Coronary artery (tissue), 2 donors: ENCODE measurements at regions not wholly inside any gene's neighbourhood (a gene's known extent, or its start where the extent isn't known, plus 50 kb on each side); places are given as distances from the start of the nearest gene placed in this dataset.
"Not testable (repeated sequence)": the region's sequence is repeated elsewhere in the genome, so short reads cannot be mapped to it uniquely, and the experiment has no call there.

ENCODE experiments used
- DNase-seq: peaks from one replicate; pipeline ENCODE4 v3.0.0-alpha.2; 2017; ENCODE audit warnings: low spot score
- H3K27ac ChIP-seq, 2 donors: fragments of 200-600 bp; sonication (generic); one replicate each; pipeline ENCODE4 v1.5.1; 2016 to 2019
- H3K4me3 ChIP-seq: fragments of 200-600 bp; sonication (generic); 2 replicates; pipeline ENCODE4 v1.5.1; 2016; ENCODE audit warnings: mild to moderate bottlenecking, moderate library complexity
- CTCF ChIP-seq: fragments of 200-600 bp; sonication (generic); IDR thresholded peaks from one replicate; pipeline ENCODE4 v1.5.1; 2019; ENCODE audit warnings: antibody characterized with exemption

DNA sequence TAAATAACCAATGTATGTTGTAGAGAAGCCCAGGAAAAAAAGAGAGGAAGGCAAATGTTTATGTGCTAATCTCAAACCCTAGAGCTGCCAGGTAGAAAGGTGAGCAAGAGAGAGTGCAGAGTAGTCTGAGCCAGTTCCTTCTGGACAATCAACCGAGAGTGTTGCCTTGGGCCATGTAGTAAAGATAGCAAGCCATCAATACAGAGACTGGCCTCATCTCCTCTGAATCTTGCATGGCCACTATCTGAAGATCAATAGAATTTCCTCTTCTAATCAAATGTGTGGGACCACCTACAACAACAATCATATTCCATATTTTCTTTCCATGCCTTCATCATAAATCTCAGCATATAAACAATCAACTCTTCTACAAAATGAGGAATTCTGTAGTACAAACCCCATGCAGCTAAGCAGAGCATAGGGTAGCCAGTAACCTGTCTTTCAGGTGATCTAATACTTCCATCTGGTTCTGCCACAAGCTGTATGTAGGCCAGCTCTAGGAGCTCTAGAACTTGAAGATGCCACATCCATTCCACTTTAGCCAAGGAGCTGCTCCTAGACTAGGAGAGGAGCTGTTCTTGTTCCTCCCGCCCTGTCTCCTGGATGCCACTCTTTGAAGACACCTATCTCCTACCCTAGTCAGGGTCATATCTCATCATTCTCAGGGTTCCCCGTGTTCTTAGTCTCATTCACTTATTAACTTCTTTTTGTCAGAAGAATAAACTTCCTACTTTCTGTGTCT is 75.8 kb upstream of the SLC38A4 start:
- H3K4me3 ChIP-seq, result no peak overlapping the region

DNA sequence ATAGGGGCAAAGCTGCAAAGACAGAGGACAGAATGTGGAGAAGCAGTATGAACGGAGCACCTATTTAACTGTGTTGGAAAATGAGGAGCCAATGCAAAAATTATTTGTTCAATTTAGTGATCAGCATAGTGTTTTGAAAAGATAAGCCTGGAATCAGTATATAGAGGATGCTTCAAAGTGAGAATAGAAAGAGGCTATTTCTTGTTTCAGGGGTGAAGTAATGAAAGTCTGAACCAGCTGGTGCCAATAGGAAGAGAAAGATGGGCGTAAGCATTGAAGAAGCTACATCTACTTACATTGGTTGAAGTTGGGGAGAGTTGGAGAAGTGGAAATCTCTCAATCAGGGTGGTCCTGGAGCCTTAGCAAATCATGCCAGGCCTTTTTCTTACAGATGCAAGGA is 77.3 kb upstream of the SLC38A4 start:
- no peak overlapping the region for H3K4me3 ChIP-seq
- no peak for DNase-seq
- no peak for TF ChIP-seq CTCF
- H3K27ac ChIP-seq, result no peak overlapping the region

More for the DNA sequence above, 75.8 kb upstream of the SLC38A4 start:
- DNase-seq, result no peak
- TF ChIP-seq CTCF, result no peak
- no peak overlapping the region for H3K27ac ChIP-seq

DNA sequence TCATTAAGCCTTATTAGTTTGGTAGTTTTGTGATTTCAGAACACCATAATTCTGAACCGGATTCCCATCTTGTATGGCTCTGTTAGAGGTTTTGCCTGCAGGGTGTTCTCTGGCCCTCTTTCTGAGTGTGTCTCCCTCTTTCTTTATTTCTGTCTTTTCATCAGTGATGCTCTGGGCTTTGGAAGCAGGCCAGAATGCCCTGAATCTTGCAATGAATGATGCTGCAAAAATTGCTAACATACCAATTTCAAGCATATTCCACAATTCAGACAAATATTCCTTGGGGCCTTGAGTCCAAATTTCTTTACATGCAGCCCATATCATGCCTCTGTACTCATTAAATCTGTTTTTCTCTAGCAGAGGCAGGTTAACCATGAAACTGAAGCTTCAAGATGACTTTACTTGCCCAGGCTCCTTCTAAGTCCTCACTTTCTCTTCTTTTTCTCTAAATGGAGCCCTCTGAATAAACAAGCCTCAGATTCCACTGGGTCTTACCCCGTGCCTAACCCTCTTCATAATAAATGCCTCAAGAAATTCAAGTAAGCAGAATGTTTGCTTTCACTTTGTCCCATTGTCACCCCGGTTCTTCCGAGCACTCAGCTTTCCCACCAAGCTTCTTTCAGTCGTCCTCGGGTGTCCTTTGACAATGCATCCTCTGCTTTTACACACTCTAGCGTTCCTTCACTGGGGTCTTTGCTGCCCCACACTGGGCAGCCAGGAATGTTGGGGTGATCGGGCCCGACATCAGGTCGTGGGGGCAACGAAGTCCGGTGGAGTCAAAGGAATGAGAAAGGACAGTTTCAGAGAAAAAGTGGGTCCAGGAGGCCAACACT is 78.8 kb upstream of the SLC38A4 start:
- no peak for DNase-seq
- no peak for TF ChIP-seq CTCF
- Histone ChIP-seq H3K4me3 (no peak overlapping the region), H3K27ac (no peak overlapping the region)

GRCh38 chr12:46905239-46905627 is 79.4 kb upstream of the SLC38A4 start:
- not testable (repeated sequence) for H3K27ac ChIP-seq, DNase-seq, H3K4me3 ChIP-seq

DNA sequence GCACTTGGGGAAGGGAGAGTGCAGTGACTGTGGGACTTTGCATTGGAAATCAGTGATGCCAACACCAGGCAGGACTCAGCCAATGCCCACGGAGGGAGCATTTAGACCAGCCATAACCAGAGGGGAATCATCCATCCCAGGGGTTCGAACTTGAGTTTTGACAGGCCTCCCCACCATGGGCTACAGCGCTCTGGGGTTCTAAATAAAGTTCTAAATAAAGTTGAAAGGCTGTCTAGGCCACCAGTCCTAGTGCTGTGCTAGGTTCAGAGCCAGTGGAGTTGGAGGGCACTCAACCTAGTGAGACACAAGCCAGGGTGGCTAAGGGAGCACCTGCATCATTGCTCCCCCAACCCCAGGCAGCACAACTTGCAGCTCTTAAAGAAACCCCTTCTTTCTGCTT is 82.0 kb upstream of the SLC38A4 start:
- no peak for TF ChIP-seq CTCF
- no peak for DNase-seq
- H3K4me3 ChIP-seq, result no peak overlapping the region
- no peak overlapping the region for H3K27ac ChIP-seq

DNA sequence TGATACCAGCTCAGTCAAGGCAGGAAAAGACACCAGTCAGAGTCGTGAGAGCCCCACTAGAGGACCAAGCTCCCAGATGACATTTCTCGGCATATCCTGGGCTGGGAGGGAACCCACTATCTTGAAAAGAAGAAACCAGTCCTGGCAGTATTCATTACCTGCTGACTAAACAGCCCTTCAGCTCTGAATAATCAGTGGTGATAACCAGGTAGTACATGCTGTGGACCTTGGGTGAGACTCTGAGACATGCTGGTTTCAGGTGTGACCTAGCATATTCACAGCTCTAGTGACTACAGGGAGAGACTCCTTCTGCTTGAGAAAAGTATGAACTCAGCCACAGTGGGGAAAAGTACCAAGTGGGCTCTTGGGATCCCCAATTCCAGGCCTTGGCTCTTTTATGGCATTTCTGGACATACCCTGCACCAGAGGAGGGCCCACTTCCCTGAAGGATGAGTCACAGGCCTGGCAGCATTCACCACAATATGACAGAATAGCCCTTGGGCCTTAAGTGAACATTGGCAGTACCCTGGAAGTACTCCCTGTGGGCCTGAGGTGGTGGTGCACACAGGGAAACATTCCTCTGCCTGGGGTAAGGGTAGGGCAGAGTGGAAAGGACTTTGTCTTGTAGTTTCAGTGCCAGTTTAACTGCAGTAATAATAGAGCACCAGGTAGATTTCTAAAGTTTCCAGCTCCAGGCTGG is 82.6 kb upstream of the SLC38A4 start:
- H3K27ac ChIP-seq, result no peak overlapping the region
- no peak for TF ChIP-seq CTCF

DNA sequence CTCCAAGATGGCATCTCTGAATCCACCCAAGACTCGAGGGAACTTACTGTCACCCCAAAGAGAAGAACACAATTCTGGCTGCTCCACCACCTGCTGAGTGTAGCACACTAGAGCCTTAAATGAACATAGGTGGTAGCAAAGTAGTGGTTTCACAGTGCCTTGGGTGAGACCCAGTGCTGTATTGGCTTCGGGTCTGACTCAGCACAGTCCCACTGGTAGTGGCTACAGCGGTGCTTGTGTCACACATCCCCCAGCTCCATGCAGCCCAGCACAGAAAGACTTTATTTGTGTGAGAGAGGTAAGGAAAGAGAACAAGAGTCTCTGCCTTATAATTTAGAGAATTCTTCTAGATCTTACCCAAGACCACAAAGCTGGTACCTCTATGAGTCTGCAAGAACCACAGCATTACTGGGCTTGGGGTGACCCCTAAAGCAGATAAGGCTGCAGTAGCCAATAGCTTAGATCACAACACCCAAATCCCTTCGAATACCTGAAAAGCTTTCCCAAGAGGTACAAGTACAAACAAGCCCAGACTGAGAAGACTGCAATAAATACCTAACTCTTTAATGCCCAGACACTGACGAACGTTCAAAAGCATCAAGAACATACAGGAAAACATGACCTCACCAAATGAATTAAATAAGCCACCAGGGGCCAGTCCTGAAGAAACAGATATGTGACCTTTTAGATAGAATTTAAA is 83.3 kb upstream of the SLC38A4 start:
- no peak for DNase-seq
- H3K4me3 ChIP-seq, result no peak overlapping the region
- no peak for TF ChIP-seq CTCF
- no peak overlapping the region for H3K27ac ChIP-seq

More for the DNA sequence above, 82.6 kb upstream of the SLC38A4 start:
- no peak overlapping the region for H3K4me3 ChIP-seq
- no peak for DNase-seq
